Glutamatergic neuron (in vitro differentiated cells): ENCODE measurements at regions not wholly inside any gene's neighbourhood (a gene's known extent, or its start where the extent isn't known, plus 50 kb on each side); places are given as distances from the start of the nearest gene placed in this dataset.

Source experiments
- DNase-seq: peaks from one replicate; pipeline ENCODE4 v3.0.0; 2022
- H3K27ac Mint-ChIP-seq: one replicate; pipeline ENCODE4 v1.8.0; 2020; ENCODE audit warnings: mild to moderate bottlenecking, mixed read lengths, inconsistent platforms; ENCODE audit not compliant: unreplicated experiment
- H3K27me3 Mint-ChIP-seq: one replicate; pipeline ENCODE4 v1.8.0; 2020; ENCODE audit warnings: mild to moderate bottlenecking, moderate library complexity, mixed read lengths, inconsistent platforms; ENCODE audit not compliant: unreplicated experiment
- H3K36me3 Mint-ChIP-seq: one replicate; pipeline ENCODE4 v1.8.0; 2020; ENCODE audit warnings: mild to moderate bottlenecking, mixed read lengths, inconsistent platforms; ENCODE audit not compliant: unreplicated experiment
- H3K4me1 Mint-ChIP-seq: one replicate; pipeline ENCODE4 v1.8.0; 2020; ENCODE audit warnings: mild to moderate bottlenecking, low read depth, mixed read lengths, inconsistent platforms; ENCODE audit not compliant: unreplicated experiment
- H3K4me3 Mint-ChIP-seq: one replicate; pipeline ENCODE4 v1.8.0; 2020; ENCODE audit warnings: mild to moderate bottlenecking, mixed read lengths, inconsistent platforms; ENCODE audit not compliant: unreplicated experiment
- H3K9me3 Mint-ChIP-seq: one replicate; pipeline ENCODE4 v1.8.0; 2020; ENCODE audit warnings: mild to moderate bottlenecking, moderate library complexity, mixed read lengths, inconsistent platforms; ENCODE audit not compliant: unreplicated experiment
- TF ChIP-seq, protein P1 (sequence below): fragments of 200-600 bp; sonication (generic); IDR thresholded peaks from one replicate; pipeline ENCODE4 v1.5.0; 2021; ENCODE audit not compliant: partially characterized antibody, unreplicated experiment

DNA sequence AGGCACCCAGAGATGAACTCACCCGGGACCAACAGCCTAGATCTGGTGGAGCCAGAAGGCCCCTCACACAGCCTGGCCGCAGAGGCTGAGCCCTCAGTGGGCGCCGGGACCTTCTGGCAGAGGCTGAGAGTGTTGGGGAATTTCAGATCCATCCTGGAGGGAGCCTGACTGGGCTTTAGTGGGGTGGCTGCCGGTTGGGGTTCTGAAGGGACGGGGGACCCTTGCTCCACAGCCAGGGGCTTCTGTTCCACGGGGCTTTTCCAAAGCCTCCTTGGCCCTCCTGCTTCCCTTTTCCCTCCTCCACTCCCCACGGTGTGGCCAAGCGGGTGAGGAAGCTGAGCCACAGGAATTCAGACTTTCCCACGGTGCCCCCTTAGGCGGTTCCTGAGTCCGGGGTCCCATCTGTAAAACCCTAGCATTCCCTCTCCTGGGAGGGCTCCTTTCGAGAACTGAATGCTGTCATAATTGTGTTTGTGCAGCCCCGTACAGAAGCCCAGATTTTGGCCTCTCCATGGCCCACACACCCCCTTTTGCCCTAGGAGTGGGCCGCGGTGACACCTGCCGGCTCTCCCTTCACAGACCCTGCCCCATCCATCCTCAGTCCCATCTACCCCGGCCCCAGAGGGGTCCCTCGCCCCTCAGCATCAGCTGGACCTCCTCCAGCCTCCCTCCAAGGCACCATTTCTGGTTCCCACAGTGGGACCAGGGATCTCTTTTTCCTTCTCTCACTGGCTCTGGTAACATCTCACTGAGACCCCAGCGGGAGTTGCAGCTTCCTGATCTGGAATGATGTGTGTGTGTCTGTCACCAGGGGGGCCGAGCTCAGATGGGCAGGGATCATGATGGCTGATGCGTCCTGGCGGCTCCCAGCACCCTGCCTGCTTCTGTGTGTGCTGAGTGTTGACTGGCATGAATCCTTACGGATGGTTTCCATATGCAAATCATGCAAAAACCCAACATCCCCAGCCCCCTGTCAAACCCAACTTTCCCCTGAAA lies 1048.4 kb downstream of the TBC1D22A start:
- H3K4me1 Mint-ChIP-seq = no peaks in the 10 kb centered on the region
- H3K36me3 Mint-ChIP-seq = peaks cover 17% of the 10 kb centered on the region
- TF ChIP-seq, protein P1, sequence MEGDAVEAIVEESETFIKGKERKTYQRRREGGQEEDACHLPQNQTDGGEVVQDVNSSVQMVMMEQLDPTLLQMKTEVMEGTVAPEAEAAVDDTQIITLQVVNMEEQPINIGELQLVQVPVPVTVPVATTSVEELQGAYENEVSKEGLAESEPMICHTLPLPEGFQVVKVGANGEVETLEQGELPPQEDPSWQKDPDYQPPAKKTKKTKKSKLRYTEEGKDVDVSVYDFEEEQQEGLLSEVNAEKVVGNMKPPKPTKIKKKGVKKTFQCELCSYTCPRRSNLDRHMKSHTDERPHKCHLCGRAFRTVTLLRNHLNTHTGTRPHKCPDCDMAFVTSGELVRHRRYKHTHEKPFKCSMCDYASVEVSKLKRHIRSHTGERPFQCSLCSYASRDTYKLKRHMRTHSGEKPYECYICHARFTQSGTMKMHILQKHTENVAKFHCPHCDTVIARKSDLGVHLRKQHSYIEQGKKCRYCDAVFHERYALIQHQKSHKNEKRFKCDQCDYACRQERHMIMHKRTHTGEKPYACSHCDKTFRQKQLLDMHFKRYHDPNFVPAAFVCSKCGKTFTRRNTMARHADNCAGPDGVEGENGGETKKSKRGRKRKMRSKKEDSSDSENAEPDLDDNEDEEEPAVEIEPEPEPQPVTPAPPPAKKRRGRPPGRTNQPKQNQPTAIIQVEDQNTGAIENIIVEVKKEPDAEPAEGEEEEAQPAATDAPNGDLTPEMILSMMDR = no peak
- no peak for DNase-seq
- H3K27ac Mint-ChIP-seq = no peak overlapping the region
- H3K9me3 Mint-ChIP-seq = peaks cover 21% of the 10 kb centered on the region
- H3K4me3 Mint-ChIP-seq = no peak overlapping the region
- peaks cover 7% of the 10 kb centered on the region for H3K27me3 Mint-ChIP-seq

DNA sequence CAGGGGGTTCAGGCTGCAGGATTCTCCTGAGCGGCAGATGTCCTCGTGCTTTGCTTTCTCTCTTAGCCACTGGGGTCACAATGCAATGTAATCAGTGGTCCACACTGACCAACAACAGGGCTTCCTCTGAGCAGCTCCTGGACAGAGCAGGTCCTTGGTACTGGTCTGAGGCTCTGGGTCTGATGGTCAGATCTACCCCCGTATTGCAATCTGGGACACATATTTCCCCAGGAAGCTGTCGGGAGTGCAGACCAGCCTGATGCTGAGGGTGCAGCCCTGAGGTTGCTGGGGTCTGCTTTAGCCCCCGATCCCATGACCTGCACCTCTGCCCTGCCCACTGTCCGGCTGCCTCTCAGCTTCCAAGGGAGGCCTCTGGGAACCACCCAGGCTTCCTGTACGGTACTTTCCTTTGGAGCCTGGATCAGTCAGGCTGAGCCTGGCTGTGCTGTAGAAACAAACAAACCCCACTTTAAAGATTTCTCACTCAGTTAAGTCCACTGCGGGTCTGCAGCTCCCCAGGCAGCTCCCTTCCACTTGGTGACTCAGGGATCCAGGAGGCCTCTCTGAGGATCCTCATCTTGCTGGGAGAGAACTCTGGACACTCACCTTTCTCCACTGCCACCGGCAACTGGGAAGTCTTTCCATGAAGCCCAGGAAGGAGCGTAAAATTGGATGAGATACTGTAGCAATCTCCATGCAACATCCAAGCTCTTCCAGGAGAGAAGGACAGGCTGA lies 1046.6 kb downstream of the TBC1D22A start:
- Mint-ChIP-seq H3K4me1 (no peaks in the 10 kb centered on the region), H3K27ac (no peak overlapping the region), H3K27me3 (peaks cover 7% of the 10 kb centered on the region), H3K36me3 (peaks cover 17% of the 10 kb centered on the region), H3K9me3 (peaks cover 16% of the 10 kb centered on the region), H3K4me3 (no peak overlapping the region)
- TF ChIP-seq, protein P1 = no peak
- no peak for DNase-seq

GRCh38 chr22:47808236-47808635 lies 1045.8 kb downstream of the TBC1D22A start:
- TF ChIP-seq, protein P1 = no peak
- H3K27me3 Mint-ChIP-seq = peaks cover 7% of the 10 kb centered on the region
- peaks cover 15% of the 10 kb centered on the region for H3K9me3 Mint-ChIP-seq
- H3K27ac Mint-ChIP-seq = no peak overlapping the region
- no peak overlapping the region for H3K4me3 Mint-ChIP-seq
- H3K36me3 Mint-ChIP-seq = peaks cover 17% of the 10 kb centered on the region
- no peaks in the 10 kb centered on the region for H3K4me1 Mint-ChIP-seq
- no peak for DNase-seq

- Mint-ChIP-seq H3K4me3 (no peak overlapping the region), H3K9me3 (peaks cover 12% of the 10 kb centered on the region), H3K36me3 (peaks cover 17% of the 10 kb centered on the region), H3K27me3 (peaks cover 7% of the 10 kb centered on the region), H3K27ac (no peak overlapping the region), H3K4me1 (no peaks in the 10 kb centered on the region)
- DNase-seq = no peak
- TF ChIP-seq, protein P1 = no peak
Measured at GRCh38 chr22:47807506-47807905, 1045.1 kb downstream of the TBC1D22A start.
